Activated naive CD8-positive, alpha-beta T cell treated with anti-CD3 and anti-CD28 coated beads, Interleukin-2, amount 50 U/mL, for 24 hours (primary cell): ENCODE measurements at regions not wholly inside any gene's neighbourhood (a gene's known extent, or its start where the extent isn't known, plus 50 kb on each side); places are given as distances from the start of the nearest gene placed in this dataset.
"Not testable (repeated sequence)": the region's sequence is repeated elsewhere in the genome, so short reads cannot be mapped to it uniquely, and the experiment has no call there.

ENCODE experiments used
- ATAC-seq: fragments of 150-1000 bp; cut with Tn5 transposase; one replicate; pipeline ENCODE4 v1.10.0; 2021
- DNase-seq: peaks from one replicate; pipeline ENCODE4 v3.0.0; 2021
- H3K27ac Mint-ChIP-seq: one replicate; pipeline ENCODE4 v1.8.0; 2021; ENCODE audit warnings: mild to moderate bottlenecking, mixed read lengths
- H3K27me3 Mint-ChIP-seq: one replicate; pipeline ENCODE4 v1.8.0; 2021; ENCODE audit warnings: mixed read lengths
- H3K36me3 Mint-ChIP-seq: one replicate; pipeline ENCODE4 v1.8.0; 2021; ENCODE audit warnings: low read depth, mixed read lengths
- H3K4me1 Mint-ChIP-seq: one replicate; pipeline ENCODE4 v1.8.0; 2021; ENCODE audit warnings: mixed read lengths
- H3K4me3 Mint-ChIP-seq: one replicate; pipeline ENCODE4 v1.8.0; 2021; ENCODE audit warnings: mild to moderate bottlenecking, moderate library complexity, mixed read lengths
- H3K9me3 Mint-ChIP-seq: one replicate; pipeline ENCODE4 v1.8.0; 2021; ENCODE audit warnings: mixed read lengths

GRCh38 chr2:94769733-94770132 lies 101.5 kb upstream of the TEKT4 start:
- no peak overlapping the region for H3K27ac Mint-ChIP-seq
- no peaks in the 10 kb centered on the region for H3K9me3 Mint-ChIP-seq
- H3K36me3 Mint-ChIP-seq: no peaks in the 10 kb centered on the region
- no peak for DNase-seq
- H3K4me3 Mint-ChIP-seq: no peak overlapping the region
- no peak for ATAC-seq
- H3K27me3 Mint-ChIP-seq: peaks cover 5% of the 10 kb centered on the region
- no peaks in the 10 kb centered on the region for H3K4me1 Mint-ChIP-seq

GRCh38 chr2:94774851-94775250 lies 96.4 kb upstream of the TEKT4 start:
- no peaks in the 10 kb centered on the region for H3K4me1 Mint-ChIP-seq
- no peak for ATAC-seq
- H3K27ac Mint-ChIP-seq: no peak overlapping the region
- DNase-seq: no peak
- no peak overlapping the region for H3K4me3 Mint-ChIP-seq
- no peaks in the 10 kb centered on the region for H3K36me3 Mint-ChIP-seq
- peaks cover 2% of the 10 kb centered on the region for H3K27me3 Mint-ChIP-seq
- H3K9me3 Mint-ChIP-seq: no peaks in the 10 kb centered on the region

- Mint-ChIP-seq H3K36me3 (no peaks in the 10 kb centered on the region), H3K9me3 (no peaks in the 10 kb centered on the region), H3K27ac (no peak overlapping the region), H3K4me1 (no peaks in the 10 kb centered on the region), H3K27me3 (peaks cover 2% of the 10 kb centered on the region), H3K4me3 (no peak overlapping the region)
- no peak for DNase-seq
- ATAC-seq: no peak
Observed at GRCh38 chr2:94776036-94776435, 95.2 kb upstream of the TEKT4 start.

GRCh38 chr2:94785105-94785504 lies 86.1 kb upstream of the TEKT4 start:
- not testable (repeated sequence) for H3K9me3 Mint-ChIP-seq, H3K4me1 Mint-ChIP-seq, H3K36me3 Mint-ChIP-seq, DNase-seq, ATAC-seq, H3K4me3 Mint-ChIP-seq, H3K27ac Mint-ChIP-seq, H3K27me3 Mint-ChIP-seq

GRCh38 chr2:94786424-94786823 lies 84.8 kb upstream of the TEKT4 start:
- H3K36me3 Mint-ChIP-seq, ATAC-seq, H3K27ac Mint-ChIP-seq, H3K27me3 Mint-ChIP-seq, H3K4me1 Mint-ChIP-seq, H3K4me3 Mint-ChIP-seq, H3K9me3 Mint-ChIP-seq, DNase-seq: not testable (repeated sequence)

GRCh38 chr2:94790169-94790568 lies 81.1 kb upstream of the TEKT4 start:
- not testable (repeated sequence) for H3K27ac Mint-ChIP-seq, DNase-seq, H3K4me1 Mint-ChIP-seq, H3K9me3 Mint-ChIP-seq, H3K4me3 Mint-ChIP-seq, H3K27me3 Mint-ChIP-seq, ATAC-seq, H3K36me3 Mint-ChIP-seq

- H3K4me3 Mint-ChIP-seq, H3K27ac Mint-ChIP-seq, H3K36me3 Mint-ChIP-seq, H3K27me3 Mint-ChIP-seq, H3K9me3 Mint-ChIP-seq, ATAC-seq, H3K4me1 Mint-ChIP-seq, DNase-seq: not testable (repeated sequence)
Observed at GRCh38 chr2:94797235-94797634, 74.0 kb upstream of the TEKT4 start.
